ENCODE measurements at regions not wholly inside any gene's neighbourhood (a gene's known extent, or its start where the extent isn't known, plus 50 kb on each side); places are given as distances from the start of the nearest gene placed in this dataset.

- H3K9ac ChIP-seq (ENCODE audit: insufficient read depth in 1 of 2, low read depth in 2 of 2, low read length in 2 of 2), result no peak overlapping the region
- H3K27ac ChIP-seq (ENCODE audit: extremely low read depth, low read depth, low read length), result no peak overlapping the region
These were observed 344.9 kb upstream of the SLCO3A1 start for GRCh38 chr15:91508633-91509032.

More at GRCh38 chr15:91508633-91509032, 344.9 kb upstream of the SLCO3A1 start:
- DNase-seq (ENCODE audit: extremely low read depth in 1 of 4, low spot score in 3 of 4) (no peak), ATAC-seq (no peak), FAIRE-seq (no peak)
- H2AFZ ChIP-seq (ENCODE audit: low read depth, low read length), result no peak overlapping the region
- no peaks in the 10 kb centered on the region for H3K36me3 ChIP-seq (ENCODE audit: control insufficient read depth, insufficient read depth, low read length)
- H3K4me2 ChIP-seq (ENCODE audit: insufficient read depth, low read length), result no peak overlapping the region
- no peaks in the 10 kb centered on the region for H3K9me3 ChIP-seq (replicated peaks; ENCODE audit: control insufficient read depth, insufficient read depth, low read depth, low read length)
- no peaks in the 10 kb centered on the region for H3K79me2 ChIP-seq (ENCODE audit: control insufficient read depth, insufficient read depth, low read length)
- no peaks in the 10 kb centered on the region for H3K4me1 ChIP-seq (replicated peaks in 1 of 2; ENCODE audit: control insufficient read depth in 2 of 2, insufficient read depth in 2 of 2, low read length in 2 of 2)
- H3K4me3 ChIP-seq, result no peak overlapping the region
- CTCF ChIA-PET (ENCODE audit: low intra/inter-chr PET ratio), result no interaction called here
- intact Hi-C loops (cut with micrococcal nuclease), result no loop called here
- in situ Hi-C loops (cut with MboI), result no loop called here
- POLR2A ChIA-PET, result no interaction called here
- BruUV-seq (replicated peaks), result no TSS peak
- no peaks in the 10 kb centered on the region for H3K9me1 ChIP-seq (ENCODE audit: control insufficient read depth, insufficient read depth, low read length)
- WGBS (ENCODE audit: insufficient coverage, low coverage, missing lambda C conversion rate), result 2% methylated on average over 3 of the region's 3 CpGs
- no peaks in the 10 kb centered on the region for H4K20me1 ChIP-seq (replicated peaks; ENCODE audit: control insufficient read depth, insufficient read depth, low read length)
- no peak for TF ChIP-seq BDP1 (IDR thresholded peaks at IDR 0.05; ENCODE audit: insufficient read depth, insufficient read length)
- no peak for TF ChIP-seq MIER1 (IDR thresholded peaks at IDR 0.05; ENCODE audit: low read depth)
- TF ChIP-seq ZNF165 (CRISPR knock-in tag; IDR thresholded peaks at IDR 0.05; ENCODE audit: borderline replicate concordance), result no peak
- no peak for TF ChIP-seq HOXB6 (CRISPR knock-in tag; IDR thresholded peaks at IDR 0.05; ENCODE audit: borderline replicate concordance)
- TF ChIP-seq WHSC1 (IDR thresholded peaks at IDR 0.05; ENCODE audit: low read length), result no peak
- TF ChIP-seq GABPB1 (CRISPR knock-in tag; IDR thresholded peaks at IDR 0.05), result no peak
- no peak for TF ChIP-seq SNRNP70 (optimal IDR thresholded peaks at IDR 0.05; ENCODE audit: low read depth, low read length)
- no peak for TF ChIP-seq ZNF24 (IDR thresholded peaks at IDR 0.05)
- TF ChIP-seq PATZ1 (CRISPR knock-in tag; IDR thresholded peaks at IDR 0.05; ENCODE audit: borderline replicate concordance), result no peak
- TF ChIP-seq SOX6 (IDR thresholded peaks at IDR 0.05), result no peak
- TF ChIP-seq TRIM24 (IDR thresholded peaks at IDR 0.05), result no peak
- no peak for TF ChIP-seq CBX1 (IDR thresholded peaks at IDR 0.05; ENCODE audit: low read depth)
- TF ChIP-seq PRDM10 (IDR thresholded peaks at IDR 0.05; ENCODE audit: partially characterized antibody), result no peak
- TF ChIP-seq XRCC3 (IDR thresholded peaks at IDR 0.05), result no peak
- TF ChIP-seq NFXL1 (CRISPR knock-in tag; IDR thresholded peaks at IDR 0.05), result no peak
- no peak for TF ChIP-seq ZNF354B (CRISPR knock-in tag; IDR thresholded peaks at IDR 0.05)
- no peak for TF ChIP-seq TOE1 (IDR thresholded peaks at IDR 0.05; ENCODE audit: borderline replicate concordance)
- no peak for TF ChIP-seq TOE1 (CRISPR knock-in tag; IDR thresholded peaks at IDR 0.05; ENCODE audit: borderline replicate concordance, low read depth)
- H3K27me3 ChIP-seq (ENCODE audit: control insufficient read depth in 2 of 2, insufficient read depth in 2 of 2, low read length in 2 of 2), result peaks cover 4 to 8% of the 10 kb centered on the region in 2 experiments; a peak in 2 of 5 replicates
